Stimulated activated effector memory CD8-positive, alpha-beta T cell treated with anti-CD3 and anti-CD28 coated beads, Interleukin-12 subunit alpha, Interleukin-12 subunit beta, amount 100 ng/mL, for 72 hours (primary cell): ENCODE measurements at regions not wholly inside any gene's neighbourhood (a gene's known extent, or its start where the extent isn't known, plus 50 kb on each side); places are given as distances from the start of the nearest gene placed in this dataset.

Experiments
- ATAC-seq: fragments of 150-1000 bp; cut with Tn5 transposase; 2 replicates; pipeline ENCODE4 v1.10.0; 2021
- DNase-seq, 2 donors: peaks; one replicate each; pipeline ENCODE4 v3.0.0; 2021 to 2022; ENCODE audit warnings: low spot score in 2 of 2
- H3K27ac Mint-ChIP-seq: one replicate; pipeline ENCODE4 v1.8.0; 2022; ENCODE audit warnings: mild to moderate bottlenecking, mixed read lengths
- H3K36me3 Mint-ChIP-seq: one replicate; pipeline ENCODE4 v1.8.0; 2022; ENCODE audit warnings: mild to moderate bottlenecking, mixed read lengths
- H3K4me1 Mint-ChIP-seq: one replicate; pipeline ENCODE4 v1.8.0; 2022; ENCODE audit warnings: mixed read lengths
- H3K4me3 Mint-ChIP-seq: one replicate; pipeline ENCODE4 v1.8.0; 2022; ENCODE audit warnings: mild to moderate bottlenecking, mixed read lengths
- H3K9me3 Mint-ChIP-seq: one replicate; pipeline ENCODE4 v1.8.0; 2022; ENCODE audit warnings: mixed read lengths

GRCh38 chr7:32301427-32301826 lies 188.8 kb downstream of the LSM5 start:
- ATAC-seq (no peak), DNase-seq (no peak)
- H3K4me1 Mint-ChIP-seq, result no peaks in the 10 kb centered on the region
- H3K4me3 Mint-ChIP-seq, result no peak overlapping the region
- H3K36me3 Mint-ChIP-seq, result no peaks in the 10 kb centered on the region
- H3K9me3 Mint-ChIP-seq, result peaks cover 12% of the 10 kb centered on the region
- no peak overlapping the region for H3K27ac Mint-ChIP-seq

GRCh38 chr7:32299133-32299702 lies 191.0 kb downstream of the LSM5 start:
- no peak overlapping the region for H3K27ac Mint-ChIP-seq

GRCh38 chr7:32298408-32299132 lies 191.6 kb downstream of the LSM5 start:
- Mint-ChIP-seq H3K9me3 (peaks cover 5% of the 10 kb centered on the region), H3K27ac (no peak overlapping the region), H3K36me3 (no peaks in the 10 kb centered on the region), H3K4me1 (no peaks in the 10 kb centered on the region), H3K4me3 (no peak overlapping the region)
- peak; percentile 34 for ATAC-seq
- no peak for DNase-seq

More at GRCh38 chr7:32299133-32299702, 191.0 kb downstream of the LSM5 start:
- DNase-seq, result no peak
- no peak overlapping the region for H3K4me3 Mint-ChIP-seq
- no peaks in the 10 kb centered on the region for H3K36me3 Mint-ChIP-seq
- peaks cover 5% of the 10 kb centered on the region for H3K9me3 Mint-ChIP-seq
- no peak for ATAC-seq
- H3K4me1 Mint-ChIP-seq, result no peaks in the 10 kb centered on the region

GRCh38 chr7:32293833-32294232 lies 196.3 kb downstream of the LSM5 start:
- DNase-seq, result no peak
- no peaks in the 10 kb centered on the region for H3K4me1 Mint-ChIP-seq
- ATAC-seq, result peak; percentile 9
- no peaks in the 10 kb centered on the region for H3K36me3 Mint-ChIP-seq
- H3K27ac Mint-ChIP-seq, result no peak overlapping the region
- H3K9me3 Mint-ChIP-seq, result peaks cover 5% of the 10 kb centered on the region
- no peak overlapping the region for H3K4me3 Mint-ChIP-seq

GRCh38 chr7:32289651-32290414 lies 200.3 kb downstream of the LSM5 start:
- Mint-ChIP-seq H3K4me3 (no peak overlapping the region), H3K36me3 (no peaks in the 10 kb centered on the region)
- ATAC-seq, result peak; percentile 31

GRCh38 chr7:32285698-32286097 lies 204.5 kb downstream of the LSM5 start:
- Mint-ChIP-seq H3K36me3 (no peaks in the 10 kb centered on the region), H3K27ac (no peak overlapping the region), H3K9me3 (peaks cover 2% of the 10 kb centered on the region), H3K4me1 (no peaks in the 10 kb centered on the region), H3K4me3 (no peak overlapping the region)
- no peak for ATAC-seq
- no peak for DNase-seq

More at GRCh38 chr7:32289651-32290414, 200.3 kb downstream of the LSM5 start:
- peaks cover 2% of the 10 kb centered on the region for H3K9me3 Mint-ChIP-seq
- DNase-seq, result no peak
- no peaks in the 10 kb centered on the region for H3K4me1 Mint-ChIP-seq
- H3K27ac Mint-ChIP-seq, result no peak overlapping the region

- no peak for DNase-seq
- Mint-ChIP-seq H3K27ac (no peak overlapping the region), H3K9me3 (peaks cover 2% of the 10 kb centered on the region), H3K36me3 (no peaks in the 10 kb centered on the region), H3K4me3 (no peak overlapping the region), H3K4me1 (no peaks in the 10 kb centered on the region)
- no peak for ATAC-seq
Measured at GRCh38 chr7:32283546-32283945, 206.6 kb downstream of the LSM5 start.

GRCh38 chr7:32279500-32279899 lies 209.3 kb upstream of the PDE1C start:
- no peaks in the 10 kb centered on the region for H3K9me3 Mint-ChIP-seq
- H3K27ac Mint-ChIP-seq, result no peak overlapping the region
- no peak for ATAC-seq
- DNase-seq, result no peak
- H3K4me3 Mint-ChIP-seq, result no peak overlapping the region
- no peaks in the 10 kb centered on the region for H3K4me1 Mint-ChIP-seq
- no peaks in the 10 kb centered on the region for H3K36me3 Mint-ChIP-seq

GRCh38 chr7:32275216-32276009 lies 205.2 kb upstream of the PDE1C start:
- no peaks in the 10 kb centered on the region for H3K4me1 Mint-ChIP-seq
- H3K27ac Mint-ChIP-seq, result no peak overlapping the region
- ATAC-seq, result no peak
- H3K9me3 Mint-ChIP-seq, result no peaks in the 10 kb centered on the region
- no peak for DNase-seq
- H3K4me3 Mint-ChIP-seq, result no peak overlapping the region
- H3K36me3 Mint-ChIP-seq, result no peaks in the 10 kb centered on the region

- DNase-seq, result no peak
- H3K4me3 Mint-ChIP-seq, result no peak overlapping the region
- H3K4me1 Mint-ChIP-seq, result no peaks in the 10 kb centered on the region
- ATAC-seq, result no peak
- no peak overlapping the region for H3K27ac Mint-ChIP-seq
- H3K9me3 Mint-ChIP-seq, result no peaks in the 10 kb centered on the region
- H3K36me3 Mint-ChIP-seq, result no peaks in the 10 kb centered on the region
Measured at GRCh38 chr7:32273297-32273696, 203.1 kb upstream of the PDE1C start.

GRCh38 chr7:32266932-32267475 lies 196.8 kb upstream of the PDE1C start:
- no peak overlapping the region for H3K27ac Mint-ChIP-seq
- DNase-seq, result no peak
- no peaks in the 10 kb centered on the region for H3K4me1 Mint-ChIP-seq
- no peaks in the 10 kb centered on the region for H3K9me3 Mint-ChIP-seq
- peak; percentile 28 for ATAC-seq
- no peak overlapping the region for H3K4me3 Mint-ChIP-seq
- no peaks in the 10 kb centered on the region for H3K36me3 Mint-ChIP-seq

GRCh38 chr7:32264702-32265284 lies 194.6 kb upstream of the PDE1C start:
- no peaks in the 10 kb centered on the region for H3K36me3 Mint-ChIP-seq
- DNase-seq, result no peak
- H3K4me1 Mint-ChIP-seq, result no peaks in the 10 kb centered on the region
- H3K9me3 Mint-ChIP-seq, result no peaks in the 10 kb centered on the region
- no peak for ATAC-seq
- no peak overlapping the region for H3K4me3 Mint-ChIP-seq
- no peak overlapping the region for H3K27ac Mint-ChIP-seq

- H3K9me3 Mint-ChIP-seq, result no peaks in the 10 kb centered on the region
- no peak overlapping the region for H3K4me3 Mint-ChIP-seq
- no peaks in the 10 kb centered on the region for H3K36me3 Mint-ChIP-seq
- DNase-seq (no peak), ATAC-seq (no peak)
- no peaks in the 10 kb centered on the region for H3K4me1 Mint-ChIP-seq
- no peak overlapping the region for H3K27ac Mint-ChIP-seq
Measured at GRCh38 chr7:32263611-32264010, 193.4 kb upstream of the PDE1C start.

- Mint-ChIP-seq H3K27ac (no peak overlapping the region), H3K4me3 (no peak overlapping the region), H3K4me1 (no peaks in the 10 kb centered on the region), H3K9me3 (no peaks in the 10 kb centered on the region), H3K36me3 (no peaks in the 10 kb centered on the region)
- no peak for DNase-seq
- no peak for ATAC-seq
Measured at GRCh38 chr7:32262315-32262714, 192.1 kb upstream of the PDE1C start.
